Left renal cortex interstitium (tissue), 4 donors: ENCODE measurements at regions not wholly inside any gene's neighbourhood (a gene's known extent, or its start where the extent isn't known, plus 50 kb on each side); places are given as distances from the start of the nearest gene placed in this dataset.
"Not testable (repeated sequence)": the region's sequence is repeated elsewhere in the genome, so short reads cannot be mapped to it uniquely, and the experiment has no call there.

Source experiments
- DNase-seq, 4 donors: peaks; one replicate each; pipeline ENCODE4 v3.0.0-alpha.2; 2013; ENCODE audit warnings: low read depth in 4 of 4, low spot score in 2 of 4, missing footprints in 1 of 4

DNA sequence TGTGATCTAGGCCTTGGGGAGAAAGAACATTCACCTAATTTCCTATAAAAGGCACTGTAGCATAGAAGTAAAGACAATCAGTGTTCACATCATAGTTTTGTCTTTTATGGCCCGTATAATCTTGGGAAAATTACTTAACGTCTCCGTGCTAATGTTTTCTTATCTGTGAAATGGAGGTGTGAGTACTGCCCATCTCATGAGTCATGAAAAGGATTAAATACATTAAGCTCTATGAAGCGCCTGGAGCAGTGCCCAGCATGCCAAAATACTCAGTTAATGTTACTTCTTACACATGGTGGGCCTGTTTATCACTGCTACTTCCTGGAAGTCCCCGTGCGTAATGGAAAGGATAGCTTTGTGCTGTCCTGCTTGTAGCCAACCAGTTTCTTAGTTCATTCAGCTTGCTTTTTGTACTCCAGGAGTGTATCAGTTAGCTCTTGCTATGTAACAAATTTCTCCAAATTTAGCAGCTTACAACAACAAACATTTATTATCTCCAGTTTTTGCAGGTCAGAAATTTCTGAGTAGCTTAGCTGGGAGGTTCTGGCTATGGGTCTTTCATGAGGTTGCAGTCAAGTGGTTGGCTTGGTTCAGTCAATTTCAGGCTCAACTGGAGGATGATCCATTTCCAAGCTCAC is 103.6 kb upstream of the BMP2 start:
- no peak for DNase-seq

DNA sequence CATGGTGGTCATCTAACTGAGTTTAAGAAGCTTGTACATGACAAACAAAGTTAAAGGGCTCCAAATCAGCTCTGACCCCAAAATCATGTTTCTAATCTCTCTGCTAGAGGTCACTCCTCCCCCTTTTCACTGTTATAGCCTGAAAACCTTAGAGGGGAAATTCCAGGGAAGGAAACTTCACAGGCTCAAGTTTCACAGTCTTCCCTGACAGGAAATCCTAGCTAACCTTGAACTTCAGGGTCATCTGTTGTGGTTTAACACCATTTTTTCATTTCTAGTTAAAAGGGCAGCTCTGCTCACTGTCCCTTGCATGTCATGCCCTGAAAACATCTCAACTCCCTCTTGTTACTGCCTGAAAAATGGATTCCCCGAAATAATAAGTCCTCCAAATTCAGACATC is 104.4 kb upstream of the BMP2 start:
- peak in 2 of 4 donors; percentile 28 to 31 for DNase-seq

DNA sequence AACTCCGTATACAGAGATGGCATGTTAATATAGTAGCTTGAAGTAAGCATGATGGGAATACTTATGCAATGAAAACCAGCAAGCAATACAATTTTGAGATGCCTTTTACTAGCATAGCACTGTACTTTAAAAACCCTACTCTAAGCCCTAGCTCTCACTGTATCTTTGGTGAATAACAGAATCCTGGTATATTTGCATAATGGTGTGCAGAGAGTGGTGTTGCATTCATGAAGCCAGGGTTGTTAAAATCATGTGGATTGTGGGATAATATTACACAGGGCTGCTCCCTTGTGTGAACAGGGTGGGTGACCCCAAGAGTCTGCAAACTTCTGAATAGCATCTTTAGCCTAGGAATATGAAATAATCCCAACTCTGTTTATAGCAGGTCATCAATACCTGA is 105.2 kb upstream of the BMP2 start:
- no peak for DNase-seq

DNA sequence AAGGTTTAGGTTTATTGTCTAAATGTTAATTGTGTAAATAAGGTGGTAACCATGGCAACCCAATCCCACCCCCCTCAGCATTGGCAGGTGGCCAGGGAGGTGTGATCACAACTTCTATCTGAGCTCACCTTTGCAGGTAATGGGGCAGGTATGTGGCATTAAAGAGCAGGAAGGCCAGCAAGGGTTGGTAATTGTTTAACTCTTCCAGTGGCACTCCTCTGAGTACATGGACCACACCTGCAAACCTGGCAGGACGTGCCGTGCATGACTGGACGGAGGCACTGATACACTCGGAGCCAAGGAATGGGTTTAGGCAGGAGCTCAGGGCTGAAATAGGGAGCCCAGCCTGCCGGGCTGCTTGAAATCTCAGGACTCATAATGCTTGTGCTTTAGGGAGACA is 107.0 kb upstream of the BMP2 start:
- no peak for DNase-seq

DNA sequence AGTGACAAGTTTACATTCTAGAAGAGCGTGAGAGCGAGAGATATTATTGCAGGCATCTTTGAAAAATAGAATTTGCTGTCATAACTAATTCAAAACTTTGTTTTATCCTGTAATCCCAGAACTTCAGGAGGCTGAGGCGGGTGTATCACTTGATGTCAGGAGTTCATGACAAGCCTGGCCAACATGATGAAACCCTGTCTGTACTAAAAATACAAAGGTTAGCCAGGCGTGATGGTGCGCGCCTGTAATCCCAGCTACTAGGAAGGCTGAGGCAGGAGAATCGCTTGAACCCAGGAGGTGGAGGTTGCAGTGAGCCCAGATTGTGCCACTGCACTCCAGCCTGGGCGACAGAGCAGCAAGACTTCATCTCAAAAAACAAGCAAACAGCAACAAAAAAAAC is 108.6 kb upstream of the BMP2 start:
- DNase-seq: not testable (repeated sequence)

DNA sequence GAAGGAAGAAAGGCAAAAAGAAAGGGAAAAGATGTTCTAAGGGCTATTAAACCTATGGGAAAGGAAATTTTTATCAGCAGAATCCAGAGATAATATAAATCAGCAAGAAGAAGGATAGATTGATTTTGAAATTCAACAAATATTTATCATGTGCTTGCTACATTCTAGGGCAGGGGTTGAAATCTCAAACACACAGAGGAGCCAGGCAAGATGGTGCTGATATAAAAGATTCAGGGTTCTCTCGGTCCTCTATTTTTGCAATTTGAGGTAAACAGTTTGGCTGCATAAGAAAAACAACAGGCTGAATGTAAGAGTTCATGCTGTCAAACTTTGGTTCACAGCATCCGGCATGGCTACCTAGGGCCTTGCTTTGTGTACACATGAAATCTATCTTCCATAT is 109.6 kb upstream of the BMP2 start:
- no peak for DNase-seq

DNA sequence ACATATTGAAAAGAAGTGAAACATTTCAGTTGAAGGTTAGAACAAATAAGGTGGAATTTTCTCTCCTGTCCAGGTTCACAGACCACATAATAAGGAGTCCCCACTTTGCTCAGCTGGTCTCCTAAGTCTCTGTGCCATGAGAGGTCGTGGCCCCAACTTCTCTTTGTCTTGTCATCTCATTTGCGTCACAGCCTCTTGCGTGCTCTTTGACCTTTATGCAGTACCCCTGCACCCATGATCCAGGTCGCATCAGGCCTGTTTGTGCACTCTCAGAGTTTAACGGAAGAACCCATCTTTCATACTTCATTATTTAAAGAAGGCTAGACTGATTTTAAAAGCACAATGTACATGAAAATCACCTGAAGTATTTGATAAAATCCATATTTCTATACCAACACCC is 110.4 kb upstream of the BMP2 start:
- DNase-seq: no peak

DNA sequence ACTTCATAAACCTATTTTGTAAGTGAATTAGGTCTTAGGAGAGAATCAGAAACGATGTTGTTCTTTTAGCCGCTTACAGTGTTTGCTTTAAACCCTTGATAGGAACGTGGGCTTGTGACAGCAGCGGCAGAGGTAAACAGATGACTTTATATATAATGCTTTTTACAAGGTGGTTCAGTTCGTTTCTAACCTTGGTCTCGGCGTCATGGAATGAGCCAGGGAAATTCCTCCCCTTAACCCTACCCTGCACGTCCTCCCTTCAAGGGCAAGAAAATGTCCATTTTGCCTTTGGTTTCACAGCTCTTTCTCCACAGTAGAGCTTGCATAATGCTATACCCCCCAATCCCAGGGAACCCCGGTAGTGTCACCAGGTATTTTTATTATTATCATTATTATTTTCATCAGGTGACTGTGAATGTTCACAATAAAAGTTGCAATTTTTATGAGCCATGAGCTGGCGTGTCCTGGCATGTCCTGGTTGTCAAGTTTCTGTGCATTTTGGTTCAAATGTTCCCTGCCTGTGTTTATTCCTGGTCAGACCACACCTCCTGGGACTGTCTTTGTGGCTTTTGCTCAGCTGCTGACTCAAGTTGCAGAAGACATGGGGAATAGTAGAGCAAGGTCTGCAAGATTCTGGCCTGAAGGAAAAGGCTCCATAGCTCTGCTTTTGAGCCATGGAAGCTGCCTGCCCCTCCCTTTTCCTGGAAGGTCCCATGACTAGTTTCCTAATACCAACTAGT is 112.8 kb upstream of the BMP2 start:
- DNase-seq: no peak

DNA sequence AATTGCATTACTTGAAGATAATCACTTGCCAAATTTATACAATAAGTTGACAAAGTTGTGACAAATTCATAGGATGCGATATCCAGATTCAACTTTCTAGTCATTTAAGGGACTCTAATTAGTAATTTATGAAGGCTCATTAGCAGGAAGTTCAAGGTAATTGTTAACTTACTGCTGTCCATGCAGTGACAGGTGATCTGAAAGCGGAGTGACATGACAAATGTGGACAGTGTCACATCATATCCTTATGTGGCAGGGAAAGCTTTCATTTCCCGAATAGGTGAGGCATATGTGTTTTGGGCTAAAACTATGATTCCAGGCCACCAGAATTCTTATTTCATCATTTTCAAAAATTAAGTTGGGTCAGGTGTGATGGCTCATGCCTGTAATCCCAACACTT is 115.9 kb upstream of the BMP2 start:
- no peak for DNase-seq

DNA sequence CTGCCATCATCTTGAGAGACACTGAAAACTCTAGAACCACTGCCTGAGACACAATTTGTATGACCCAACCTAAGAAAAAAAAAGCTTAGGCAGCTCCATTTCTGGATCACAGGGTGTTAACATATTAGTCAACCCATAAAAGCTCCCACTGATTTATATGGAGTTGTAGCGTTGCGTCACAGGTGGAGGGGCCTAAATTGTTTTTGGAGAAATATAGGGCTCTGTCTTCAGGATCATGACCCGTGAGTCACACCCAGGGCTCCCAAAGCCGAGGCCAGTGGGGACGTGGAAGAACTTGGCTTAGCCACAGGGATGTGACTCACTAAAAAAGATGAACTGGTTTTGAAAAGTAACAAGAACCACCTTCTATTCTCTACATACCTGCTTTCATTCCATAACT is 116.5 kb upstream of the BMP2 start:
- no peak for DNase-seq

DNA sequence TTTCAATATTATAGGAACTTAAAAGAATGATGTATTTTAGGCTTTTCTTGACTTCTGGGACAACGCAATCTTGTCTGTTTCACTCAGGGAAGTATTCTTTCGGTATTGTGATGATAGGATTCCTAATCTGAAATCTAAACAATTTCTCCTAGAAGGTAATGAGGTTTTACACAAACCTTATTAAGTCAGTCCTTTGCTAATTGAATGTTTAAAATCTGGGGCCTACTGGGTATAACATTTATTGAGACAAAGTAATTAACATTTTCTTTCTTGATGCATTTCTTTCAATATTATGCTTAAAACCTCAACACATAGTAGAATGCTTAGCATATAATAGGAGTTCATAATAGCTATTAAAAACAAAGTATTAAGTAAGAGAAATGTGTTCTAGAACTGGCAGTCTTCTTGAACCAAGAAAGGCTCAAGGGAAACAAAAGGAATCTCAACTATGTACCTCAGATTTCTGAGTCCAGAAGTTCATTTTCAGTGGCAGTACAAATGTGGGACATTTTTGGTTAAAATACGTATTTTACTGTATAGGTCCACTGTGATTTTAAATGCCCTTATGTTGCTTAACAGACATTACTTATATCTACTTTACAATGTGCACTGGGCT is 121.4 kb upstream of the BMP2 start:
- no peak for DNase-seq

DNA sequence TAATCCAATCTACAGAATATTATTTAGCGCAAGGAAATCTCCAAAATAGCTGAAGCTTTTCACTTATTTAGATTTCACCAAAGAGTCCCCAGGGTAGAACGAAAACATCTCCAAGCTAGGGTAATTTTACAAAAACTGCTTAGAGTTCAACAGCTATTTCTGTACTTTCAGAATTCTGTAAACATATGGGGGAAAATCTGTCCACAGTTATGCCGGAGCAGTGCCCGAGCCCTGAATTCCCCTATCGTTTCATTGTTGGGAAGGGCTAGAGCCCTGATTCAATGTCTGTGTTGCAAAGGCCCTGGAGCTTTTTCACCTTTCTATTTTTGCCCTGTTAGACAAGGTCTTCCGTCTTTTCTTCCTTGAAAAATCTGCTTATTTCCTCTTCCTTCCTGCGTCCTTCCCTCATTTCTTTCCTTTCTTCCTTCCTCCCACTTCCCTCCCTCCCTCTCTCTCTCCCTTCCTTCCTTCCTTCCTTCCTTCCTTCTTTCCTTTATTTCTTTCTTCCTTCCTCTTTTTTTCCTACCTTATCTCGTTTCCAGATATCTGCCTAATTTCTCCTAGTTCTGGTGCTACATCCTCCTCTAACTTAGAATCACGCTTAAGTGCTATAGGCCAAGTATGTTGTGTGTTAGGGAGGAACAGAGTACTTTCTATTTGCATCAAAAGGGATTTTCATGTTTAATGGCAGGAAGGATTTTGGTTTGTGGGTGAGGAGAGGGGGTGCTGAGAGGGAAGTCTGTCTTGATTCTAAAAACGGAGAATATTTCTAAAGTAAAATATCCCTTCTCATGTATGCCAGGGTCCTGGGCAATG is 122.5 kb upstream of the BMP2 start:
- DNase-seq: no peak

DNA sequence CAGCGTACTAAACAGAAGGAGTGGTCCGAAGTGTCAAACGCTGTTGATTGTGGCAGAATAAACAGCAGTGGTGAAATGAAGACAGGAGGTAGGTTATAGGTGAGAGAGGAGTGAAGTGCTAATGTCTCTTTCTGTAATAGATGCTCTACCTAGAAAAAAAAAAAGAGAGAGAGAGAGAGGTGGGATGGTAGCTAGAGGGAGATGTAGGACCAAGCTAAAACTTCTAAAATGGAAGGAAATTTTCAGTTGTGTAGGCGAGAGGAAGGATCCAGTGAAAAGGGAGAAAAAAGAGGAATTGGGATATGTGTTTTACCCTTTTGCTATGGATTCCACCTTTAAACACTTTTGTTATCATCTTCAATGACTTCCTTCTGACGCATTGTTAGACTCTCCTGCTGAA is 126.5 kb upstream of the BMP2 start:
- DNase-seq: no peak

DNA sequence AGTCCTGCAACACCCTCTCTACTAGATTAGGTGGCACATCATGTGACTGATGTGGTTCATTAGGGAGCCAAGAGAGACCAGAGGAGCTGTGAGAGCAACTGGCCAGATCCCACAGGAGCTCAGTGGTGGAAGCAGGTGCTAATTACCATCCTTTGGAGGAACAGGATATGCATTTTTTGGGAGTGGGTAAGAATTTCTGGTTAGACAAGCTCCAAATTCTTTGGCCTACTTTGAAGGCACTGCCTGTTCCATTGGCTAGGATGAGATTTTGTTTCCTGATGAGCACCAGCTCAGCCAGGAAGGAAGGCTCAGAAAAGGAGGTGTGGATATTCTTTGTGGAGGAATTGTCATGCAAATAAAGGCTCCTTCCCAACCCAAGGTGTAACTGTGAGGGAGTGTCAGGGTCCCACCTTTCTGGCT is 130.3 kb upstream of the BMP2 start:
- DNase-seq: no peak

DNA sequence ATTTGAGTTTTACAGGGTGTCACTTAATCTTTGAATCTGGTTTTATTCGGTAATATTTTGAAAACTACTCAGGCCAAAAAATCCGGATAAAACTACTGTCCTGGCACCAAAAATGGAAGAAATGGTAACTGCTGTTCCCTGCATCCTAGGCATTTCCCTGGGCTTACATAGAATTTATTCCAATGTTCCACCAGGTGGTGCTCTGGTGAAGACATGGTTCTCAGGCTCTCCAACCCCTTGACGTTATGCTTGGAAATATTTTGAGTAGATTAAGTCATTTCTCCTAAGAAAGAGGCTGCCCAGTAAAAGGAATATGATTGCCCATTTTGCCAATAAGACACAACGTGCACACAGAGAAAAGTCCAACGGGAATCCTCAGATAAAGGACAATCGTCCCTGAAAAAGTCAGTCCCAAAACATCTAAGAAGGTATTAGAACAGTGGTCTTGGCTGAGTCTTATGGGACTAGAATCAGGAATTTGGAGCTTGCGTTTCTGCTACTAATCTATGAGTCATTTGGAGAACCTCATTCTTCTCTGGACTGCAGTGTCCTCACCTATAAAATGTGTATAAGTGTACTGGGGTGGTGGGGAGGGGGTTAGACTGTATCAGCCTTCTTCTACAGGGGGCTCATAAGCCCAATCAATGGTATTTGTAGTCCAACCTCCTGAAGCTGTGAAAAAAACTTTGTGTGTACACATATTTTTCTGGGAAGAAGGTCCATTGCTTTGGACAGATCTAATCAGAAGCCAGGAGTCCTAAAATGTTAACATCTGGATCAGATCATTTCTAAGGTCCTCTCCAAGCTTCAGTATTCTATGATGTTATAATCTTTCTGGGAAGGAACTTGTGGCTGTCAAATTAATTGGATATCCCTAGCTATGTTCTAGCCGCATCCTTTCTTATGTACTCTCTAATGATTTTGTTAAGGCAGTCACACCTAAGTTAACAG is 131.0 kb upstream of the BMP2 start:
- peak in 2 of 4 donors; percentile 19 to 48 for DNase-seq

DNA sequence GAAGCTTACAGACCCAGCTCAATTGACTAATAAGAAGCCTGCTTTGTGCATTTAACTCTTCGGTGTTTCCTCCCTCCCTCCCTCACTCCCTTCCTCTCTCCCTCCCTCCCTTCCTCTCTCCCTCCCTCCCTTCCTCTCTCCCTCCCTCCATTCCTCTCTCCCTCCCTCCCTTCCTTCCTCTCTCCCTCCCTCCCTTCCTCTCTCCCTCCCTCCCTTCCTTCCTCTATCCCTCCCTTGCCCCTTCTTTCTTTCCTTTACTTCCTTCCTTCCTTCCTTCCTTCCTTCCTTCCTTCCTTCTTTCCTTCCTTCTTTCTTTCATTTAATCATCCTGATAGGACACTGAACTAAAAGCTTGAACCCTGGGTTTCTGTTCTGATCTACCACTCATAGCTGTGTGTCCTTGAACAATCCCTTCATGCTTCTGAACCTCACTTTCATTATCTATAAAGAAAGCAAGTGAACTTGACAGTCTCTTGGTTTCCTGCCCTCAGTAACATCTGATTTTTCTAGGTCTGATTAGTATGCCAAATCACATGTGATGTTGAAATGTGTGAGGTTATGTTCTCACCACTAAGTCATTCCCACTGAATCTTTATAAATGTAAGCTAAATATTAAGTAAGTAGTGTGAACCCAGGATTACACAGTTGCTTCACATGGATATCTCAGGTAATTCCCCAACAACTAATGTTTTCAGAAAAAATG is 132.3 kb upstream of the BMP2 start:
- no peak for DNase-seq

DNA sequence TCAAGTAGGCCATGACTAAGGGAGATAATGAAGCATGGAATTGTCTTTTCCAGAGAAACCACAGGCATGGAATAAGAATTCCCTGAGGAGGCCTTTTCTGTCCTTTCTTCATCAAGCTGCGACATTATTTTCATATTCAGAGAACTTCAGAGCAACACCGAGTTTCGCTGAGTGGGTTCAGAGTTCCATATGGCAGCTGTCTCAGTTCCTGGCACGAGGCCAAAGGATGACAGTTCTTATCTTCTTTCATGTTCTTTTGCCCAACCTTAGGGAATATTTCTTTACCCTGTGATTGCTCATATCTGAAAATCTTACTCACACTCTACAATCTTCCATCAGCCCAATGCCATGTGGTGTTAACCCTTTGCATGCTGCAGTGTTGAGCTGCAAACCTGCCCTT is 135.3 kb upstream of the BMP2 start:
- no peak for DNase-seq

DNA sequence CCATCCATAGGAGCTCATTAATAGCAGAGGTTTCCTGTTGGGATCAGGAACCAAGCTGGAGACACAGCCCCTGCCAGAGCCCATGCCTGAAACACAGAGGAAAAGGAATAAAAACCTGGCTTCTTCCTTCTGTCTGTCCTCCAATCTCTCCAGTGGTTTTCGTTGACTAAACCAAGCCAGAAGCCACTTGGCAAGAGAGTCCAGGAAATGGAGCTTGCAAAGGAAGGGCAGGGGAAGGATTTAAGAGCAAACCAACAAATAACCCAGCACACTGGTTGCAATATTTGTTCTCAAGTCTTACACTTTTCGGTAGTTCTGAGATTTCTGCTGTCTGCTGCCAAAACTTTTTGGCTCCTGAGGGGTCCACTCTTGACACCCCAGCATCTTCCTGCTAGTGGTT is 137.0 kb upstream of the BMP2 start:
- no peak for DNase-seq

DNA sequence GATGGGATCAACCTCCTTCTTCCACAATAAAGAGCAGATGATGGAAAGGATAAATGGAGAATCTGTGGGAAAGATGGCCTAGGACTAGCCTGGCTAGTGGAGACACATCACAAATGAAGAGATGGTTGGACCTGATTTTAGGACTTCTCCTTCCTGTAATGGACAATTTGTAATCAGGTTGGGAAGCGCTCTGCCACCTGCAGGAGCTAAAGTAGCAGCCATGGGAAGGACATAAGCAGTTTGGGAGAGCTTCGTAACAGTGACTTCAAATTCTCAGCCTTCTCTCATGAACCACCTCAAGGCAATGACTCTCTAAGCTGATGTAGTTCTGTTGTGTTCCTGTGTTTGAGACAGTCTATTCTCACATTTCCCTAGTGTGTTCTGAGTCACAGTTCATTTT is 137.9 kb upstream of the BMP2 start:
- no peak for DNase-seq

DNA sequence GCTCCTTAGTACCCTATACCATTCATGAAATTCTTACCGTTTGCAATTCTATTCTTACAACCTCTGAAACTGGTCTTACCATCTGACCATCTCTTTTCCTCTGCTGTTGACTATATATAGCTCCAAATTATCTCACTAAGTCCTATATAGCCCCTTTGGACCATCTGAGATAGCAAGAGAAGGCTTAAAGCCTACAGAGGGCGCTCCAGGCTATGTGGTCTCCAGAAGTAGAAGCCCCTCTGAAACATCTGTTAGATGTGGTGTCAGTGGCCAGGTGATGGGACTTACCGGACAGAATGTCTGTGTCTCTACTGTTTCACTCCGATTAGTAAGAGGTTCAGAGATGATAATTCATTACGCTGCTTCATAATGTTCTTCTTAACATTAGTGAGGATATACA is 140.7 kb upstream of the BMP2 start:
- no peak for DNase-seq
